Skin of body (tissue), 2 donors: ENCODE measurements at regions not wholly inside any gene's neighbourhood (a gene's known extent, or its start where the extent isn't known, plus 50 kb on each side); places are given as distances from the start of the nearest gene placed in this dataset. TPM values are rescaled to one million over a fixed set of nuclear protein-coding genes. Genes with fewer than 3 reads are reported as not detected.

Experiments used
- DNase-seq: peaks from one replicate; lab custom pipeline; 2025; lab: John Stamatoyannopoulos, UW
- small RNA-seq: library from RNA; depleted of rRNA; stranded (forward); fragments of <200 nt; gene quantifications from one replicate; pipeline ENCODE3, GENCODE V24; 2014; ENCODE audit warnings: low replicate concordance

- DNase-seq: no peak
These were observed 77.0 kb upstream of the MAP1LC3B2 start for GRCh38 chr12:116482179-116482578.

- DNase-seq: no peak
These were observed 76.3 kb upstream of the MAP1LC3B2 start for GRCh38 chr12:116482859-116483258.

- DNase-seq: no peak
These were observed 75.0 kb upstream of the MAP1LC3B2 start for GRCh38 chr12:116483959-116484750.

- no peak for DNase-seq
These were observed 74.4 kb upstream of the MAP1LC3B2 start for GRCh38 chr12:116484807-116485206.

GRCh38 chr12:116489116-116489515 is 70.1 kb upstream of the MAP1LC3B2 start:
- DNase-seq: no peak

GRCh38 chr12:116490471-116490870 is 68.7 kb upstream of the MAP1LC3B2 start:
- DNase-seq: no peak

GRCh38 chr12:116492703-116493324 is 66.4 kb upstream of the MAP1LC3B2 start:
- DNase-seq: no peak

- no peak for DNase-seq
These were observed 63.9 kb upstream of the MAP1LC3B2 start for GRCh38 chr12:116495260-116495659.

GRCh38 chr12:116497051-116497591 is 62.1 kb upstream of the MAP1LC3B2 start:
- no peak for DNase-seq

- DNase-seq: no peak
These were observed 60.7 kb upstream of the MAP1LC3B2 start for GRCh38 chr12:116498471-116498870.

- no peak for DNase-seq
These were observed 56.9 kb upstream of the MAP1LC3B2 start for GRCh38 chr12:116502141-116502725.

- no peak for DNase-seq
These were observed 56.1 kb upstream of the MAP1LC3B2 start for GRCh38 chr12:116502989-116503496.

- no peak for DNase-seq
These were observed 54.7 kb upstream of the MAP1LC3B2 start for GRCh38 chr12:116504438-116504837.

GRCh38 chr12:116506697-116507064 is 52.5 kb upstream of the MAP1LC3B2 start:
- no peak for DNase-seq

- no peak for DNase-seq
These were observed 50.7 kb upstream of the MAP1LC3B2 start for GRCh38 chr12:116508145-116509121.

Small RNA genes lying in the stretch of these regions (small RNA-seq; reads per million reads assigned to genes)
- not detected for gene MIR4472-2
